HS-5 (cell line): ENCODE measurements at regions not wholly inside any gene's neighbourhood (a gene's known extent, or its start where the extent isn't known, plus 50 kb on each side); places are given as distances from the start of the nearest gene placed in this dataset.
A peak's percentile ranks its signal among the peaks of the same experiment; 100 is the strongest.

Experiments used
- DNase-seq: peaks from one replicate; pipeline ENCODE4 v3.0.0-alpha.2; 2012; ENCODE audit warnings: low read depth

GRCh38 chr4:19999276-19999675 is 252.4 kb upstream of the SLIT2 start:
- DNase-seq, result no peak

- DNase-seq, result no peak
Measured at GRCh38 chr4:19993242-19993641, 258.5 kb upstream of the SLIT2 start.

- DNase-seq, result no peak
Measured at GRCh38 chr4:19992471-19993093, 259.1 kb upstream of the SLIT2 start.

GRCh38 chr4:19987746-19988145 is 264.0 kb upstream of the SLIT2 start:
- peak; percentile 58 for DNase-seq

GRCh38 chr4:19983072-19983471 is 268.6 kb upstream of the SLIT2 start:
- peak; percentile 97 for DNase-seq

- peak; percentile 78 for DNase-seq
Measured at GRCh38 chr4:19982556-19982955, 269.1 kb upstream of the SLIT2 start.

GRCh38 chr4:19971829-19972228 is 279.9 kb upstream of the SLIT2 start:
- no peak for DNase-seq

- no peak for DNase-seq
Measured at GRCh38 chr4:19969492-19969891, 282.2 kb upstream of the SLIT2 start.

GRCh38 chr4:19961091-19961490 is 290.6 kb upstream of the SLIT2 start:
- peak; percentile 46 for DNase-seq

- DNase-seq, result no peak
Measured at GRCh38 chr4:19958848-19959247, 292.9 kb upstream of the SLIT2 start.

- no peak for DNase-seq
Measured at GRCh38 chr4:19947349-19947748, 304.4 kb upstream of the SLIT2 start.

- peak; percentile 99 for DNase-seq
Measured at GRCh38 chr4:19945979-19946380, 305.7 kb upstream of the SLIT2 start.

- no peak for DNase-seq
Measured at GRCh38 chr4:19945501-19945900, 306.2 kb upstream of the SLIT2 start.

- DNase-seq, result no peak
Measured at GRCh38 chr4:19944806-19945205, 306.9 kb upstream of the SLIT2 start.

- no peak for DNase-seq
Measured at GRCh38 chr4:19944251-19944650, 307.5 kb upstream of the SLIT2 start.

- no peak for DNase-seq
Measured at GRCh38 chr4:19941434-19941833, 310.3 kb upstream of the SLIT2 start.

- no peak for DNase-seq
Measured at GRCh38 chr4:19940861-19941260, 310.8 kb upstream of the SLIT2 start.

- DNase-seq, result no peak
Measured at GRCh38 chr4:19936476-19936875, 315.2 kb upstream of the SLIT2 start.

- DNase-seq, result no peak
Measured at GRCh38 chr4:19930742-19931141, 321.0 kb upstream of the SLIT2 start.

- DNase-seq, result no peak
Measured at GRCh38 chr4:19927381-19927780, 324.3 kb upstream of the SLIT2 start.

GRCh38 chr4:19925516-19925915 is 326.2 kb upstream of the SLIT2 start:
- no peak for DNase-seq

- no peak for DNase-seq
Measured at GRCh38 chr4:19924761-19925160, 326.9 kb upstream of the SLIT2 start.

- DNase-seq, result no peak
Measured at GRCh38 chr4:19915276-19915675, 336.4 kb upstream of the SLIT2 start.

GRCh38 chr4:19913650-19914049 is 338.1 kb upstream of the SLIT2 start:
- no peak for DNase-seq
